ENCODE measurements at regions not wholly inside any gene's neighbourhood (a gene's known extent, or its start where the extent isn't known, plus 50 kb on each side); places are given as distances from the start of the nearest gene placed in this dataset.
A peak's percentile ranks its signal among the peaks of the same experiment; 100 is the strongest.
"Not testable (repeated sequence)": the region's sequence is repeated elsewhere in the genome, so short reads cannot be mapped to it uniquely, and the experiment has no call there.

- DNase-seq (ENCODE audit: low read depth in 3 of 3, low spot score in 1 of 3): no peak
These were observed 252.2 kb downstream of the ERMARD start for GRCh38 chr6:170003451-170004160.

DNA sequence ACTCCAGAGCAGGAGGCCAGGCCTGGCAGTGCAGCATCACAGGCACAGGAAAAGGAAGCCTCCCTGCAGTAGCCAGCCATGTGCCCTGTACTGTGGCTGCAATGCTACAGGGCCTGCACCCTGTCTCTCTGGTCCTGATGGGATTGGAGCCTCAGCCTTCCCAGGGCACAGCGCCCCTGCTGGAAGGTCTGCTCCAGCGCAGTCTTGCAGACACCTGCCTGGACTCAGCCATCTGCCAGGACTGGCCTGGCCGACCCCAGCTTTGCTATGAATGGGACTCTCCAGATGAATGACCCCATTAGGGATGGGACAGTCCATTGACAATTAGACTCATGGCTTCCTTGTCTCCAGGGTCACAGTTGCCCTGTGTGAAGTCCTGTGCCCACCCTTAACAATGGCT lies 251.6 kb downstream of the ERMARD start:
- no peak for DNase-seq (ENCODE audit: low read depth in 3 of 3, low spot score in 1 of 3)

DNA sequence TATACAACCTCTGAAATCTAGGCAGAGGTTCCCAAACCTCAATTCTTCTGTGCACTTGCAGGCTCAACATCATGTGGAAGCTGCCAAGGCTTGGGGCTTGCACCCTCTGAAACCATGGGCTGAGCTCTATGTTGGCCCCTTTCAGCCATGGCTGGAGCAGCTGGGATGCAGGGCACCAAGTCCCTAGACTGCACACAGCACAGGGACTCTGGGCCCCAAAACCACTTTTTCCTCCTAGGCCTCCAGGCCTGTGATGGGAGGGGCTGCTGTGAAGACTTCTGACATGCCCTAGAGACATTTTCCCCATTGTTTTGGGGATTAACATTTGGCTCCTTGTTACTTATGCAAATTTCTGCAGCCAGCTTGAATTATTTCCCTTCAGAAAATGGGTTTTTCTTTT lies 250.4 kb downstream of the ERMARD start:
- DNase-seq (ENCODE audit: low read depth in 3 of 3, low spot score in 1 of 3): not testable (repeated sequence)

- no peak for DNase-seq (ENCODE audit: low read depth in 3 of 3, low spot score in 1 of 3)
These were observed 248.8 kb downstream of the ERMARD start for GRCh38 chr6:170000071-170000843.

DNA sequence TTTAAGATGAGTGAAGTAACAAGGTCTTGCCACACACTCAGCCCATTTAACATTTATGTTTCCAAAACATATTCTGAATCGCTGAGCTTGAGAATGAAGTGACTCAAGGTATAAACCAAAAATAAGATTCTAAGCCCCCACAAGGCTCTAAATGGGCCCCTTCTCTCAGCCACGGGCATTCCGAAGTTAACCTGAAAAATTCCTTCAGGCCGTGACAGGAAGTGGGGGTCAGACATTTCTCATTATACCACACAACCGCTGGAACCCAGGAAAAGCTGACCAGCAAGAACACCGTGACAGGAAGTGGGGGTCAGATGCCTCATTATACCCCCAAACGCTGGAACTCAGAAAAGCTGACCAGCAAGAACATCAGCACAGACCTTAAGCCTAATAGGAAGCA lies 247.9 kb downstream of the ERMARD start:
- DNase-seq (ENCODE audit: low read depth in 3 of 3, low spot score in 1 of 3): no peak

DNA sequence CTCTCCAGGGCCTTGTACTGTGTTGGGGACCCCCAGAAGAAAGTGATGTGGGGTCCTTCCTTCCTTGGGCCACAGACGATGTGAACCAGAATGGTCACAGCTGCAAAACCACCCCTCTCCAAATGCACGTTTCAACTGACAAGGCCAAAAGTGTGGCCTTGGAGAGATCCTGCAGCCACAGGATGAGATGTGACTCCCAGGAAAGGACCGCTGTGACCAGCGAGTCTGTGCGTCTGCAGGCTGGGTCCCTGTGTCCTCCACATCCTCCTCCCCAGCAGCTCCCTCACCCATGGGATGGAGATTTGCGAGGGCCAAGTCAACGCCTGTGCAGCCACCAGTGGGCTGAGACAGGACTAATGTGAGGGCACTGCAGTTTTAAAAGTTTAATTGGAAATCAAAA lies 247.0 kb downstream of the ERMARD start:
- no peak for DNase-seq (ENCODE audit: low read depth in 3 of 3, low spot score in 1 of 3)

DNA sequence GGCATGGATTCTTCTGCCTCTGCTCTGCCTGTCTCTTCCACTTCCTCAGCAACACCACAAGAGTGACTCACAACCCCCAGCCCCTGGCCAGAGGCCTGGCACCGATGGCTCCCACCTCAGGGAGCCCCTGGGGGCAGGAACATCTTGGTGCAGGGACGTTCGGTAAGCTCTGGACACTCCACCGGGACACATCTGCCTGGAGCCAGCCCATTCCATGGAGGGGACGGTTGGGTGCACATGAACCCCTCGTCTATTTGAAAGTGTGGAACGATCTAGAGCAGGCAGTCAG lies 246.5 kb downstream of the ERMARD start:
- DNase-seq (ENCODE audit: low read depth in 3 of 3, low spot score in 1 of 3): no peak

GRCh38 chr6:169997187-169997929 lies 245.9 kb downstream of the ERMARD start:
- no peak for DNase-seq (ENCODE audit: low read depth in 3 of 3, low spot score in 1 of 3)

DNA sequence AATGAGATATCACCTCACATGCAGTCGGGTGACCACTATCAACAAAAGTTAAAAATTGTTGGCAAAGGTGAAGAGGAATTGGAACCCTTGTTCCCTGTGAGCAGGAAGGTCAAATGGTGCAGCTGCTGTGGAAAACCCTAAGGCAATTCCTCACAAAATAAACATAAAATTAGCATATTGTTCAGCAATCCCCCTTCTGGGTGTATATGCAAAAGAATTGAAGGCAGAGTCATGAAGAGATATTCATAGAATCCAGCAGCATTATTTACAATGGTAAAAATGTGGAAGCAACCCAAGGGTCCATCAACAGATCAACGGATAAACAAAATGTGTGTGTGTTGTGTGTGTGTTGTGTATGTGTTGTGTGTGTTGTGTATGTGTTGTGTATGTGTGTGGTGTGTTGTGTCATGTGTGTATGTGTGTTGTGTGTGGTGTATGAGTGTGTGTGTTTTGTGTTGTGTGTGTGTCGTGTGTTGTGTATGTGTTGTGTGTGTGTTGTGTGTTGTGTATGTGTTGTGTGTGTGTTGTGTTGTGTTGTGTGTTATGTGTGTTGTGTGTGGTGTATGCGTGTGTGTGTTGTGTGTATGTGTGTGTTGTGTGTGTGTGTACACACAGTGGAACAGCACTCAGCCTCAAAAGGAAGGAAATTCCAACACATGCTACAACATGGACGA lies 245.1 kb downstream of the ERMARD start:
- DNase-seq (ENCODE audit: low read depth in 3 of 3, low spot score in 1 of 3): no peak

- DNase-seq (ENCODE audit: low read depth in 3 of 3, low spot score in 1 of 3): no peak
These were observed 243.3 kb downstream of the ERMARD start for GRCh38 chr6:169994739-169995138.

- DNase-seq (ENCODE audit: low read depth in 3 of 3, low spot score in 1 of 3): no peak
These were observed 242.5 kb downstream of the ERMARD start for GRCh38 chr6:169993861-169994481.

- DNase-seq (ENCODE audit: low read depth in 3 of 3, low spot score in 1 of 3): no peak
These were observed 240.5 kb downstream of the ERMARD start for GRCh38 chr6:169991913-169992312.

DNA sequence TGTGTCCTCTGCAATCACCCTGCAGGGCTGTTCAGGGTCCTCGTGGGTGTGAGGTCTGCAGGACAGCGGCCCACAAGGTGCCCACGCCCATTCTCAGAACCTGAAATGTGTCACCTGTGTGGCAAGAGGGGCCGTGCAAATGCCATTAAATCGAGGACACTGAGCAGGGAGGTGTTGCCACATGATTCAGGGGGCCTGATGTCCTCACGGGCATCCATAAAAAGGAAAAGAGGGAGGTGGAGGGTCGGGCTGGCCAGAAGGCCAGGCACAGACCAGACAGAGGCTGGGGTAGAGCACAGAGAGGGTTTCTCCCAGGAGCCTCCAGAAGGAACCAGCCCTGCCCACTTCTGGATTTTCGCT lies 239.6 kb downstream of the ERMARD start:
- DNase-seq (ENCODE audit: low read depth in 3 of 3, low spot score in 1 of 3): no peak

DNA sequence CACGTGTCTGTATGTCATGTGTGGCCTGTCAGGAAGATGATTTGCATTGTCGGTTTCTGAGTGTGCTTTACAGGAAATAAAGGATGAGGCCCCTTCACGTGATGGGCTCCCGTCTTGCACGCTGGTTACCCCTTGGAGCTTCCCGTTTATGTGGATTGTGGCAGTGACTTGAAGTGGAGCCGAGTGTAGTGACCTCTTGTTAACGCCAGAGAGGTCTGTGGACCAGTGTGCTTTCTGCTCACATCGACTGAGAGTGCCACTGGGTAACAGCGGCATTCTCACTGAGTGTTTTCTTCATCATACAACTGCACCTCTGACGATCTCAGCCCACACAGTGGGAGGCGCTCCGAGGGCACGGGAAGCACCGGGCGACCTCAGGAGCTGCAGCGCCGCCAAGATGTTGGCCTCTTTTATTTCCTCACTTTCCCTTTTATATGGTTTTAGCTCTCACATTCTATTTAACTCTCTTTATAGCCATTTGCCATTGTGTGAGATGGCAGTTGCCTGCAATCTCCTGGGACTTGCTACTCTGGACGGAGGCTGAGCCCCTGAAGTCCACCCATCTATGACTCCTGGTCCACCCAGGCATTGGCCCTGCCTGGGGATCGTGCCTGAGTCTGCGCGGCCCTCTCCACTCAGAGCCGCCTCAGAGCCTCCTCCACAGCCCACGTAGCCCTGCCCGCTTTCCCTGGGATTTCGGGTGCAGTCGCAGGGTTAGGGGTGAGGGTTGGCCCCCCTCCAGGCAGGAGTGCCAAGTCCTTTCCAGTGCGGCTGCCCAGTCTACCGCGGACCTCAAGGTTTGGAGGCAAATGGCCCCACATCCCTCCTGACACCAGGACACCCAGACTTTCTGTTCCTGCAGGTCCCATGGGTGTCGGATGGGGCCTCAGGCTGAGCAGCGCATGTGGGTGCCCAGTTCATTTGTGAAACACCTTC lies 238.9 kb downstream of the ERMARD start:
- DNase-seq (ENCODE audit: low read depth in 3 of 3, low spot score in 1 of 3): peak in 1 of 3 donors; percentile 39

DNA sequence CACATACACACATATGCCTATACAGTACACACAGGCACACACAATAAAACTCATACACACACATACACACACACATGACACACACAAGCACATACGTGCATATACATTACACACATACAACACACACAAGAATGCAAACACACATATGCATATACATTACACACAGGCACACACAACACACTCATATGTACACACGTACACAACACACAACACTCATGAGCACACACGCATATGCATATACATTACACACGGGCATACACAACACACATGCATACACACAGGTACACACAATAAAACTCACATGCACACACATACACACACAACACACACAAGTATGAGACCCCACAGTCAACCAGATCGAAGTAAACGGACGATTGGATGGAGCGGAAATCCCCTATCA lies 238.2 kb downstream of the ERMARD start:
- DNase-seq (ENCODE audit: low read depth in 3 of 3, low spot score in 1 of 3): no peak

DNA sequence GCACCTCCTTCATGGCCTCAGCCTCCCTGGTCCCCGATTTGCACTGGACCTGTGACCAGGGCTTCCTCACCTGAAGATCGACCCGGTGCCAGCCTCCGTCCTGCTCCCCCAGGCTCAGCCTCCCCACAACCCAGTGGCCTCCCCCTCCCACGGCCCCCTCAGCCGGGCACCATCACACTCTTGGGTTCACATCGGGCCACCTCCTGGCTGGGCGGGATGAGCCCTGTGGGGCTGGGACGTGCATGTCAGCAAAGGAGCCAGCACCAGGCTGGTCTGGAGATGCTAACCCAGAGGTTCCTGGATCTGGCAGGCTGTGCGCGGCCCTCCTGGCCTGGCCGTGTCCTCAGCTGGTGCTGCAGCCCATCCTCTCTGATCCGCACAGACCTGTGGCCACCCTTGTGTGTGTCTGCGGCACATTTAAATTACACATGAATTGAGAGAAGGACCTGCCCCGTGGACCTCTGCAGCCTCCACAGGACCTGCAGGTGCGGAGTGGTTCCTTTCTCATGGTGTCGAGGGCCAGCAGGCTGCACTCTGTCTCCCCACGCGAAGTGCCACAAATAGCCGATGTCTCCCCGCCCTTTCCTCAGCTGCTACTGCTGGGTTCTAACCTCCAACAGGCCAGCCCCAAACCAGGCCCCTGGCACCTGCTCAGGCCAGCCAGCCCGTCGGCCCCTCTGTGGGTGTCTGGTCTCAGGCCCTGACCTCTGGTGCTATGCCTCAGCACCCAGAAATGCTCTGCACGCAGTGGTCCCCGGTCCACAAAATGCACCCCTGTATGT lies 237.5 kb downstream of the ERMARD start:
- DNase-seq (ENCODE audit: low read depth in 3 of 3, low spot score in 1 of 3): no peak

DNA sequence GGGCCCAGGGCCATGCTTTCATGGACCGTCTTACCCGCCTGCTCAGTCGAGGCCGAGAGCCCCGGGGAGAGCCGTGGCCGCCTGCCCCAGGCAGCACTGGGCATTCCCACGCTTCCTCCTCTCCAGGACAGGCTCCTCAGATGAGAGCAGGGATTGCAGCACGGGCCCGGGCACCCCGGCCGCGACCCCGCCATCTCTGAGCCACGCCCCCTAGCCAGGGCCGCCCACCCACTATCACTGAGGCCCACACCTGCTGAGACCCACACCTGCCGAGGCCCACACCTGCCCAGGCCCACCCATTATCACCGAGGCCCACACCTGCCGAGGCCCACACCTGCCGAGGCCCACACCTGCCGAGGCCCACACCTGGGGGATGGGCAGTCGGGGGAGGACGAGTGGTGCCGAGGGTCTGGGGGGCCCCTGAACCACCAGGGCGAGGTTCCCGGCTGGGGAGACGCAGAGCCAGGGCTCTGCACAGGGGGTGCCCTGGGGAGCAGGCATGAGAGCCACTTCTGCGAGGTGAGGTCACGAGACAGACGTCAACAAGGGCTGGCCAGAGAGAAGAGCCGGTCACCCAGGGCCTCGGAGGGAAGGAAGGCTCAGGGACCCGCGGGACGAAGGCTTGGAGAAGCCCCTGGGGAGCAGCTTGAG lies 235.6 kb downstream of the ERMARD start:
- DNase-seq (ENCODE audit: low read depth in 3 of 3, low spot score in 1 of 3): no peak

DNA sequence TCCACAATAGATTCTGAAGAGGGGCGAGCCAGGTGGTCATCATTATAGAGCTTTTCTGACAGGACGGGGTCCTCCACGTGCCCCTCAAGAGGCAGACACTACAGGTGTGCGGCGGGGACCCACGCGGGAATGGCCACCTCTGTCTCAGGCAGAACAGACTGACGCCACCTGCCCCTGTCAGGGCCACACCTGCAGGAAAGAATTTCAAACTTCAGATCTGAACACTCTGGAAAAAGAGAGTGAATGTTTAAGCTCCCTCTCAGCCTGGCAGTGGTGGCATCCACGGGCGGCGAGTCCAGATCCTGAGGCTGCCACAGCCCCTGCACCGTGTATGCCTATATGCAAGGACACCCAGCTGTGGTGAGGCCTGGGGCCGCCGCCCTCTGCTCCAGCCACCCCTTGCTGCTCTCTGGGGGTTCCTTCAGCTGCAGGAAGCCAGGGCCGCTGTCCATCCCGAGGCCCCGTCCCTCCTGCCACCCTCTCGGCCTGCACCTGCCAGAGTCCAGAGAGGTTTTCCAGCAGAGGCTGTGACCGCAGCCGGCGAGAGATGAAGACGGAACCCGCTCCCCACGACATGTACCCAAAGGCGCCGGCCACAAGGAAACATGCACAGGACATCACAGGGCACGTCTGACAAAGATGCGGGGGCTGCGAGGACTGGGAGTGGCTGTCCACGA lies 234.9 kb downstream of the ERMARD start:
- no peak for DNase-seq (ENCODE audit: low read depth in 3 of 3, low spot score in 1 of 3)
